Activated B cell treated with CpG ODN at 0.5 μM for 24 hours (primary cell): ENCODE measurements at regions not wholly inside any gene's neighbourhood (a gene's known extent, or its start where the extent isn't known, plus 50 kb on each side); places are given as distances from the start of the nearest gene placed in this dataset.

Experiments used
- ATAC-seq: fragments of 200-7000 bp; cut with Tn5 transposase; one replicate; pipeline ENCODE4 v1.10.0; 2021; ENCODE audit warnings: low read depth, mild to moderate bottlenecking, moderate library complexity
- CTCF ChIA-PET: fragments of 350-600 bp; sonication (Branson Sonifier 250); formaldehyde crosslinking; loops from one replicate; lab custom pipeline; 2021; ENCODE audit warnings: antibody characterized with exemption; lab: Charles Lee
- POLR2A ChIA-PET: fragments of 350-600 bp; sonication (Branson Sonifier 250); formaldehyde crosslinking; loops from one replicate; lab custom pipeline; 2021; ENCODE audit warnings: antibody characterized with exemption; lab: Charles Lee
- DNase-seq: peaks from one replicate; pipeline ENCODE4 v3.0.0; 2022
- H3K27ac Mint-ChIP-seq: one replicate; pipeline ENCODE4 v1.8.0; 2020; ENCODE audit warnings: mixed read lengths
- H3K27me3 Mint-ChIP-seq: one replicate; pipeline ENCODE4 v1.8.0; 2021; ENCODE audit warnings: mixed read lengths
- H3K36me3 Mint-ChIP-seq: one replicate; pipeline ENCODE4 v1.8.0; 2021; ENCODE audit warnings: low read depth, mixed read lengths
- H3K4me1 Mint-ChIP-seq: one replicate; pipeline ENCODE4 v1.8.0; 2021; ENCODE audit warnings: mixed read lengths
- H3K4me3 Mint-ChIP-seq: one replicate; pipeline ENCODE4 v1.8.0; 2020; ENCODE audit warnings: mild to moderate bottlenecking, mixed read lengths
- H3K9me3 Mint-ChIP-seq: one replicate; pipeline ENCODE4 v1.8.0; 2020; ENCODE audit warnings: mixed read lengths
- intact Hi-C: fragments of 100-400 bp; cut with micrococcal nuclease; formaldehyde crosslinking; loops from one replicate; pipeline ENCODE4 v1.15.1; 2024
- TF ChIP-seq, protein P1 (sequence below): fragments of 200-600 bp; IDR thresholded peaks from one replicate; pipeline ENCODE4 v1.8.0; 2022; ENCODE audit warnings: antibody characterized with exemption, mild to moderate bottlenecking

GRCh38 chr6:165805636-165806035, 142.6 kb upstream of the PDE10A start:
- H3K27ac Mint-ChIP-seq: no peak overlapping the region
- peaks cover 13% of the 10 kb centered on the region for H3K27me3 Mint-ChIP-seq
- ChIA-PET CTCF (no interaction called here), POLR2A (no interaction called here)
- TF ChIP-seq, protein P1, sequence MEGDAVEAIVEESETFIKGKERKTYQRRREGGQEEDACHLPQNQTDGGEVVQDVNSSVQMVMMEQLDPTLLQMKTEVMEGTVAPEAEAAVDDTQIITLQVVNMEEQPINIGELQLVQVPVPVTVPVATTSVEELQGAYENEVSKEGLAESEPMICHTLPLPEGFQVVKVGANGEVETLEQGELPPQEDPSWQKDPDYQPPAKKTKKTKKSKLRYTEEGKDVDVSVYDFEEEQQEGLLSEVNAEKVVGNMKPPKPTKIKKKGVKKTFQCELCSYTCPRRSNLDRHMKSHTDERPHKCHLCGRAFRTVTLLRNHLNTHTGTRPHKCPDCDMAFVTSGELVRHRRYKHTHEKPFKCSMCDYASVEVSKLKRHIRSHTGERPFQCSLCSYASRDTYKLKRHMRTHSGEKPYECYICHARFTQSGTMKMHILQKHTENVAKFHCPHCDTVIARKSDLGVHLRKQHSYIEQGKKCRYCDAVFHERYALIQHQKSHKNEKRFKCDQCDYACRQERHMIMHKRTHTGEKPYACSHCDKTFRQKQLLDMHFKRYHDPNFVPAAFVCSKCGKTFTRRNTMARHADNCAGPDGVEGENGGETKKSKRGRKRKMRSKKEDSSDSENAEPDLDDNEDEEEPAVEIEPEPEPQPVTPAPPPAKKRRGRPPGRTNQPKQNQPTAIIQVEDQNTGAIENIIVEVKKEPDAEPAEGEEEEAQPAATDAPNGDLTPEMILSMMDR: no peak
- ATAC-seq (no peak), DNase-seq (no peak)
- H3K4me1 Mint-ChIP-seq: no peaks in the 10 kb centered on the region
- H3K9me3 Mint-ChIP-seq: peaks cover 4% of the 10 kb centered on the region
- intact Hi-C loops: no loop called here
- H3K4me3 Mint-ChIP-seq: no peak overlapping the region
- no peaks in the 10 kb centered on the region for H3K36me3 Mint-ChIP-seq

- CTCF ChIA-PET: no interaction called here
- POLR2A ChIA-PET: no interaction called here
- TF ChIP-seq, protein P1: no peak
- no peak for DNase-seq
- intact Hi-C loops: no loop called here
- H3K27ac Mint-ChIP-seq: no peak overlapping the region
- no peak overlapping the region for H3K4me3 Mint-ChIP-seq
- H3K27me3 Mint-ChIP-seq: peaks cover 13% of the 10 kb centered on the region
- no peaks in the 10 kb centered on the region for H3K4me1 Mint-ChIP-seq
- no peaks in the 10 kb centered on the region for H3K36me3 Mint-ChIP-seq
- peaks cover under 1% of the 10 kb centered on the region for H3K9me3 Mint-ChIP-seq
- ATAC-seq: no peak
Observed at GRCh38 chr6:165805067-165805555, 142.1 kb upstream of the PDE10A start.

- Mint-ChIP-seq H3K36me3 (no peaks in the 10 kb centered on the region), H3K4me1 (no peaks in the 10 kb centered on the region), H3K27me3 (peaks cover 13% of the 10 kb centered on the region), H3K27ac (no peak overlapping the region), H3K9me3 (no peaks in the 10 kb centered on the region), H3K4me3 (no peak overlapping the region)
- intact Hi-C loops: no loop called here
- CTCF ChIA-PET: no interaction called here
- TF ChIP-seq, protein P1: no peak
- ATAC-seq (no peak), DNase-seq (no peak)
- POLR2A ChIA-PET: no interaction called here
Observed at GRCh38 chr6:165804331-165805066, 141.5 kb upstream of the PDE10A start.

DNA sequence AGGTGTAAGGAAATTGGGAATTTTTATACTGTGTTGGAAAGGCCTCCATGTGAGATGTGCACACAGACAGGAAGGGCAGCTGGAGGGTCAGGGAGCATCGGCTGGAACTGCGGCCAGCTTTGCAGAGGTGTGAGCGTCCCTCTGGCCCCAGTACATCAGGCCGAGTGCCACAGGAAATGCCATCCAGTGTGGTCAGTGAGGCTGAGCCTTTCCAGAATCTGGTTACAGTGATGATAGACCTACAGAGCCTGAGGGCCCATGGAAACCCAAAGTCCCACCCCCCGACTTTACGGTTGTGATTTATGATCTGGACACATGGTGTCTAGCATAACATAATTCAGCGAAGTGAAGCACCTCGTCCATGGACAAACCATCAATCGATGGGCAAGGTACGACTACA, 137.3 kb upstream of the PDE10A start:
- no peaks in the 10 kb centered on the region for H3K4me1 Mint-ChIP-seq
- peaks cover 8% of the 10 kb centered on the region for H3K27me3 Mint-ChIP-seq
- TF ChIP-seq, protein P1: no peak
- ChIA-PET POLR2A (no interaction called here), CTCF (no interaction called here)
- intact Hi-C loops: no loop called here
- ATAC-seq: no peak
- no peaks in the 10 kb centered on the region for H3K36me3 Mint-ChIP-seq
- H3K4me3 Mint-ChIP-seq: no peak overlapping the region
- no peaks in the 10 kb centered on the region for H3K9me3 Mint-ChIP-seq
- no peak overlapping the region for H3K27ac Mint-ChIP-seq
- DNase-seq: no peak

DNA sequence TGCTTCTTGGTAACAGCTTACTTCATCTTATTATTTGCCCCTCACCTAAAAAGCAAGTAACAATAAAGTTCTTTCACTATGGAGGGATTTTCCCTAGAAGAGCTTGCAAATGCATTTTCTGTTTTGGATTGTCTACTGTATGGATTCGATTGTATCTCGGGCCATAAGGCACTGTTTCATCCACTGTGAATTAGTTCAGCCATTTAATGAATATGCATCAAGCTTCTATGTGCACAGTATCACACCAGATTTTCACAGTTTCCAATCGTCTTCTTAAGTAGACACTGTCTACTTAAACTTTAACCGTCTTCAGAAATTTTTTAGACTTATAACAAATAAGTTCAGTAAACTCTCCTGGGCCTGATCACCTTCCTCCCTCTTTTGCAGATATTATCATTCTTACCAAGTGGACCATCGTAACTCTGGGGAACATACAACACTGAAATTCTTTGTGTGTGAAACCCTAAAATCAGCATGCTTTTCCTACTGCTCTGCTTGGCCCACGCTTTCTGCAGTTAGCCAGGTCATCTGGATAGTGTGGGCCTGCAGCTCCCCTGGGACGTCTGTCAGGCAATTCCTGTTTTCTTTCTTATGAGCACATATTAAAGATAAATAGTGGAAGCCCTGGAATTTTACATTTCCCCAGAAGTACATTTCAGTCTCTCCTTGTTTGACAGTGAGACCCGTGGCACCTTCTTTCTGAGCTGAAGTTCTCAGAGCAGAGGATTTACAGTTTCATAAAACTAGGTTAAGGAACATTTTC, 136.5 kb upstream of the PDE10A start:
- ChIA-PET POLR2A (no interaction called here), CTCF (no interaction called here)
- Mint-ChIP-seq H3K27ac (no peak overlapping the region), H3K4me3 (no peak overlapping the region), H3K4me1 (no peaks in the 10 kb centered on the region), H3K36me3 (no peaks in the 10 kb centered on the region), H3K27me3 (peaks cover 8% of the 10 kb centered on the region), H3K9me3 (no peaks in the 10 kb centered on the region)
- ATAC-seq: no peak
- intact Hi-C loops: no loop called here
- TF ChIP-seq, protein P1: no peak
- no peak for DNase-seq
